ENCODE measurements at regions not wholly inside any gene's neighbourhood (a gene's known extent, or its start where the extent isn't known, plus 50 kb on each side); places are given as distances from the start of the nearest gene placed in this dataset.

DNA sequence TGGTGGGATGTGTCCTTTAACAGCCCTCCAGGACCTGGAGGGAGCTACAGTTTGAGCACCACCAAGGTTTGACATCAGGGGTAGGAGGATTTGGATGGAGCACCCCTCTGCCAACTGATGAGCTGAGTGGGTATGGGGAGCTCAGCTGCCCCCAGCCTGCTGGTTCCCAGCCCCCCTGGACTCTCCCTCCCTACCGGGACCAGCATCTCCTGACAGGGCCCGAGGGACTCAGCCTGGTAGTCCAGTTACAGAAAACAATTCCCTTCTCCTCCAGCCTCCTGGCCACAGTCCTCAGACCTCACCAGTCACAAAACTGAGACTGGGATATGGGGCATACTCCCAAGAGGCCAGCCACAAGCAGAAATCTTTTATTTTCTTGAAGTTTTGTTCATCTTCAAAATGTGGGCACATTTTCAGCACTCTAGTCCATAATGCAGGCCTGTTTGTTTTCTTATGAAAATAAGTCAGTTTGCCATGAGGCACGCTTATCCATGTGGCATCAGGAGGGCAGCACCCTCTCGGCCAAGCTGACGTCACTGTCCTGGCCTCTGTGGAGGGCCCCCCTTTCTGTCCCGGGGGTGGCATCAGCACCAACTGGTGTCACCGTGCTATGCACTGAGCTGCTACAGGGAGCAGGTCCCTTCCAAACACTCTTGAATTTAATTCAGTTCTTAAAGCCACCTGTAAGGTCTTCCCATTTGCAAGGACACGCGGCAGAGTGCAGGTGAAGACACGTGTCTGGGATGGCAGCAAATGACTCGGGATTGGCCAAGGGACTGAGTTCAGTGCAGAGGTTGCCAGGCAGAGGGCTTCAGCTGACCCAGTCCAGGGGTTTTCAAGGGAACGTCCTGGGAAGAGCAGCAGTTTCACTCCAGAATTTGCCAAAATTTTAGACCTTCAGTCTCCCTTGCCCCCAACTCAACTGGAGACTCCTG is 187.6 kb downstream of the GADD45G start:
- no peak for TF ChIP-seq POLR2A (IDR thresholded peaks at IDR 0.05; ENCODE audit: extremely low read depth, insufficient read length)
- TF ChIP-seq CTCF (IDR thresholded peaks at IDR 0.05; ENCODE audit: low read depth, low read length) = no peak
